WERI-Rb-1 (cell line): ENCODE measurements at regions not wholly inside any gene's neighbourhood (a gene's known extent, or its start where the extent isn't known, plus 50 kb on each side); places are given as distances from the start of the nearest gene placed in this dataset.

Experiments used
- DNase-seq: peaks from one replicate; pipeline ENCODE4 v3.0.0-alpha.2; 2020
- H3K27ac ChIP-seq: fragments of 250-450 bp; sonication (Bioruptor Pico); 2 replicates; pipeline ENCODE4 v1.5.1; 2020; ENCODE audit warnings: mild to moderate bottlenecking, moderate library complexity
- H3K27me3 ChIP-seq: fragments of 250-450 bp; sonication (Bioruptor Pico); 2 replicates; pipeline ENCODE4 v1.5.1; 2021; ENCODE audit warnings: mild to moderate bottlenecking, low read depth, moderate library complexity; ENCODE audit not compliant: insufficient read depth, severe bottlenecking
- H3K36me3 ChIP-seq: fragments of 250-450 bp; sonication (Bioruptor Pico); 2 replicates; pipeline ENCODE4 v1.5.1; 2020; ENCODE audit warnings: mild to moderate bottlenecking, moderate library complexity
- H3K4me3 ChIP-seq: 2 replicates; pipeline ENCODE4 v1.5.1; 2011; ENCODE audit warnings: low read depth, mild to moderate bottlenecking, control low read depth, low read length
- H3K9me3 ChIP-seq: fragments of 250-450 bp; sonication (Bioruptor Pico); 2 replicates; pipeline ENCODE4 v1.5.1; 2021; ENCODE audit warnings: mild to moderate bottlenecking, moderate library complexity; ENCODE audit not compliant: severe bottlenecking
- TF ChIP-seq, protein P1 (sequence below): IDR thresholded peaks from 2 replicates; pipeline ENCODE4 v1.5.1; 2011; ENCODE audit warnings: low read depth, mild to moderate bottlenecking, control low read depth, inconsistent platforms, low read length

DNA sequence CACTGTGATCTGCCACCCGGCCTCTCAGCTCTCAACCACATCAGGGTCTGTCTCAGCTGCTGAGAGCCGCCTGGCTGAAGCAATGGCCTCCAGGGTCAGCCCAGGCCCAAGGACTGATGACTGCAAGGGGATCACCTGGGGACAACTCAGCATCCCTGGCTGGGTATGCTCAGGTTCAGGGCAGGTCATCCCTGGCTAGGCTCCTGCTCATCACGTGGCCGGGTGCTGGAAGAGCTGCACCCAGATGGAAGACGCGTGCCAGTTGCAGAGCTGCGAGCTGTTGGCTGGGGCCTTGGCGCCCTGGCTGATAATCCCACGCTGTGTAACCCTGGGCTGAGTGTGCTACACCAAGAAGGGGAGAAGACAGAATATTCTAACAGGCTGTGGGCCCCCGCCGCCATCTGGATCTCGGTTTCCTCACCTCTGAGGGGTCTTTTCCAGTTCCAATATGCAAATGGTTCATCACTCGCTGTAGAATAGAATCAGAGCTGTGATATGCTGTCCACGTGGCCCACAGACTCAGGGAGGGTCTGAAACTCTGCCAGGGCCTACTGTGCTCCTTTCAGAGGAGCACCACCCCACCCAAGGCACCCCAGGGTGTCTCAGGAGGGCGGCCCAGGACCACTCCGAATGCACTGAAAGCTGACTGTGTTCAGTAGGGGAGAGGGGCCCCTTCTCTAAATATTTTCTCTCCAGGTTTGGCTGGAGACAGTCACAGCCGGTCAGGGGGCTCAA lies 338.8 kb downstream of the BCOR start:
- Histone ChIP-seq H3K4me3 (no peak overlapping the region), H3K9me3 (no peaks in the 10 kb centered on the region), H3K27ac (peak overlapping the region; percentile 76), H3K36me3 (no peaks in the 10 kb centered on the region), H3K27me3 (no peaks in the 10 kb centered on the region)
- TF ChIP-seq, protein P1, sequence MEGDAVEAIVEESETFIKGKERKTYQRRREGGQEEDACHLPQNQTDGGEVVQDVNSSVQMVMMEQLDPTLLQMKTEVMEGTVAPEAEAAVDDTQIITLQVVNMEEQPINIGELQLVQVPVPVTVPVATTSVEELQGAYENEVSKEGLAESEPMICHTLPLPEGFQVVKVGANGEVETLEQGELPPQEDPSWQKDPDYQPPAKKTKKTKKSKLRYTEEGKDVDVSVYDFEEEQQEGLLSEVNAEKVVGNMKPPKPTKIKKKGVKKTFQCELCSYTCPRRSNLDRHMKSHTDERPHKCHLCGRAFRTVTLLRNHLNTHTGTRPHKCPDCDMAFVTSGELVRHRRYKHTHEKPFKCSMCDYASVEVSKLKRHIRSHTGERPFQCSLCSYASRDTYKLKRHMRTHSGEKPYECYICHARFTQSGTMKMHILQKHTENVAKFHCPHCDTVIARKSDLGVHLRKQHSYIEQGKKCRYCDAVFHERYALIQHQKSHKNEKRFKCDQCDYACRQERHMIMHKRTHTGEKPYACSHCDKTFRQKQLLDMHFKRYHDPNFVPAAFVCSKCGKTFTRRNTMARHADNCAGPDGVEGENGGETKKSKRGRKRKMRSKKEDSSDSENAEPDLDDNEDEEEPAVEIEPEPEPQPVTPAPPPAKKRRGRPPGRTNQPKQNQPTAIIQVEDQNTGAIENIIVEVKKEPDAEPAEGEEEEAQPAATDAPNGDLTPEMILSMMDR: no peak
- DNase-seq: peak; percentile 94

DNA sequence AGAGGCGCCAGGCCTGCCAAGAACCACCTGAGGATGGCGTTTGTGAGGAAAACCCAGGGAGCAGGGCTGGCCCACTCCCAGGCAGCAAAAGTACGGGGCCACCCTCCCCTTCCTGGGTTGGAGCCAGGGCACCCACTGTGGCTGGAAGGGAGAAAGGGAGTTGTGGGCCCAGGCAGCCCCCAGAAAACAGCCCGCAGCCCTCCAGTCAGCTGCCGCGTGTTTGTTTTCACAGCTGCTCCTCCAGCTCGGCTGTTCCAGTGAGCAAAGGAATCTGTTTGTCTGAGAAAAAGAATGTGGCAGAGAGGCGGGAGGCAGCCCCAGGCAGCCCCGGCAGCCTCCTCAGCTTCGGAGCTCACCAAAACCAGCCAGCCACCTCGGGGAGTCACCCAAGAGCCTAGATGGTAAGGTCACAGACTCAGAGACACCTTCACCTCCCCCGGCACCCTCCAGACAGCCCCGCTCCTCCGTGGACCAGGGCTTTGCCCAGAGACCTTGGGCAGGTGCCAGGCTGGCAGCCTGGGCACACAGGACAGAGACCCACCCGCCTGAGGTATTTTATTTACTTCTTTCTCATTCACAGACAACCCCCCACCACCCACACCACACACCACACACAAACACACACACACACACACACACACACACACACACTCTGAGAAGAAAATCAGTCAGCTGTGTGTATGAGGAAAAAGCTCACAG lies 338.1 kb downstream of the BCOR start:
- H3K4me3 ChIP-seq: no peak overlapping the region
- no peaks in the 10 kb centered on the region for H3K27me3 ChIP-seq
- no peaks in the 10 kb centered on the region for H3K36me3 ChIP-seq
- peak overlapping the region; percentile 76 for H3K27ac ChIP-seq
- TF ChIP-seq, protein P1: no peak
- H3K9me3 ChIP-seq: no peaks in the 10 kb centered on the region
- no peak for DNase-seq

DNA sequence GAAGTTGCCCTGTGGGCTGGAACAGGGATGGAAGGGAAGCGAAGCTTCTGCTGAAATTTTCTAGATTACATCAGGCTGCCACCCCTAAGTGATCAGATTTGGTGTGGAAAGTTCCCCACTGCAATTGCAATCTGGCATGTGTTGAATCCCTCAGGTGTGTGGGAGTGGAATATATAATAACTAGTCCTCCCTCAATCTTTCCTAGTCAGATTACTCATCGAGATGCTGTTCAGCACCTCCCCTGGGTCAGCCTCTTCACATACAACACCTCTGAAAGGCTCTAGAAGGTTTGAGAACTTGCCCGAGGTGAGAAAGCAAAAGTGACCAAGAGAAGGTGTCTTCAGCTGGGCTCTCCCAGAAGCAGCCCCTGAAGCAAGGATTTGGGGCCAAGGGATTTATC lies 336.8 kb downstream of the BCOR start:
- H3K36me3 ChIP-seq: no peaks in the 10 kb centered on the region
- DNase-seq: no peak
- H3K27ac ChIP-seq: no peak overlapping the region
- H3K9me3 ChIP-seq: no peaks in the 10 kb centered on the region
- TF ChIP-seq, protein P1: no peak
- no peak overlapping the region for H3K4me3 ChIP-seq
- no peaks in the 10 kb centered on the region for H3K27me3 ChIP-seq

DNA sequence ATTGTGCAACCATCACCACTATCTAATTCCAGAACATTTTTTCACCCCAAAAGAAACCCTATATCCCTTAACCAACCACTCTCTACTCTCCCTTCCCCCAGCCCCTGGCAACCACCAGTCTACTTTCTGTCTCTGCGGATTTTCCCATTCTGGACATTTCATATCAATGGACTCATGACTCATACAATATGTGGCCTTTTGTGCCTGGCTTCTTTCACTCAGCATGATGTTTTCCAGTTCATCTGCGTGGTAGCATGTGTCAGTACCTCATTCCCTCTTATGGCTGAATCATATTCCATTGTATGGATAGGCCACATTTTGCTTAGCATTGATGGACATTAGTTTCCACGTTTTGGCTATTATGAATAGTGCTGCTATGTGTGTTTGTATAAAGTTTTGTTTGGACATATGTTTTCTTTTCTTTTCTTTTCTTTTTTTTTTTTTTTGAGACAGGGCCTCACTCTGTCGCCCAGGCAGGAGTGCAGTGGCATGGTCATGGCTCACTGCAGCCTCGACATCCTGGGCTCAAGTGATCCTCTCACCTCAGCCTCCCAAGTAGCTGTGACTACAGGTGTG lies 335.4 kb downstream of the BCOR start:
- Histone ChIP-seq H3K27ac (no peak overlapping the region), H3K27me3 (no peaks in the 10 kb centered on the region), H3K4me3 (no peak overlapping the region), H3K36me3 (no peaks in the 10 kb centered on the region), H3K9me3 (no peaks in the 10 kb centered on the region)
- TF ChIP-seq, protein P1: no peak
- no peak for DNase-seq

DNA sequence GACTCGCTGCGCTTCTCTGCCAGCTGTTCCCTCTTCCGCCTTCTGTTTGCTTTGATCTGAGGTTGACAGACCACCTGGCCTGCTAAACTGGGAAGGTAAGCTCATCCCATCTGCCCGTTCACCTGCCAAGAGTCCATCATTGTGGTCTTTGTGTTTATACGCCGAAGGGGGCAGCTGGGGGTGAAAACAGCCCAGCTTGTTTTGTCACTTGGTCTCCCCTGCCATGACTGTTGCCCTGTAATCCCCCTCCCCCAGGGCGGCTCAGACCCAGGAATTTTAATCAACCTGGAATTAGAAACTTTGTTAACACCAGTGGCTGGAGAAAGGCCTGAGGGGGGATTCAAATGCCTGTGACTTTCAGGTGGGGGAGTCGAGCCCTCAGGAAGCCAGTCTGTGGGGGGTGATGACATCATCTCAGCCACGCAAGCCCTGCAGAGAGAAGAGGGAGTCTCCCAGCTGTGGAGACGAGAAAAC lies 333.3 kb downstream of the BCOR start:
- TF ChIP-seq, protein P1: no peak
- Histone ChIP-seq H3K36me3 (no peaks in the 10 kb centered on the region), H3K27me3 (no peaks in the 10 kb centered on the region), H3K4me3 (peak overlapping the region; percentile 15), H3K9me3 (no peaks in the 10 kb centered on the region), H3K27ac (peak overlapping the region; percentile 85)
- peak; percentile 86 for DNase-seq
